ENCODE measurements at regions not wholly inside any gene's neighbourhood (a gene's known extent, or its start where the extent isn't known, plus 50 kb on each side); places are given as distances from the start of the nearest gene placed in this dataset.

DNA sequence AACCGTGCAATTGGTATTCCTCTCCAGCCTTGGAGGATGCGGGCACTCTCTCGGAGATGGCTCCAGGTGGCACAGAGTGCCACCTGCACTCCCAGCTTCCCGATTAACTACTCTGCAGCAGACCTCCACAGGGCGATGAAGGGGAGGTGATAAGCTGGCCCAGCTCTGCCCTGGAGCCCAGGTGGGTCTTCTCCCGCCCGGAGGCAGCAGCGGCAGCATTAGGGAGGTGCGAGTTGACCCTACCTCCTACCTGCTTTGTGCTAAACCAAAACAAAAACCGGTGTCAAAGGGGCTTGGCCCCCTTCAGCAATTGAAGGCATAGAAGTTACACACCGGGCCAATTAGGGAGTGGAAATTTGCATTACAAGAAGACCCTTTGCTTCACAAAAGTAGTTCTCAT lies 137.4 kb upstream of the MAMLD1 start:
- Histone ChIP-seq H2AFZ (ENCODE audit: low read length) (no peak overlapping the region), H3K4ac (ENCODE audit: low read depth, low read length) (no peak overlapping the region), H4K8ac (replicated peaks; ENCODE audit: insufficient read length, low read depth, low read length) (no peak overlapping the region), H3K4me1 (ENCODE audit: insufficient read depth, low read length) (no peaks in the 10 kb centered on the region), H4K91ac (ENCODE audit: insufficient read length, low read depth, low read length) (no peak overlapping the region), H3K79me2 (ENCODE audit: insufficient read depth, low read length) (no peaks in the 10 kb centered on the region), H3K14ac (ENCODE audit: insufficient read depth, low read length) (no peak overlapping the region), H2AK5ac (ENCODE audit: insufficient read length, low read length) (no peak overlapping the region), H3K23me2 (ENCODE audit: insufficient read length, low read depth, low read length, poor library complexity, severe bottlenecking) (no peaks in the 10 kb centered on the region), H3K27ac (ENCODE audit: insufficient read length, low read depth, low read length) (no peak overlapping the region), H3K79me1 (ENCODE audit: insufficient read depth, low read depth, low read length, poor library complexity, severe bottlenecking) (no peaks in the 10 kb centered on the region), H2BK20ac (ENCODE audit: low read depth, low read length, poor library complexity, severe bottlenecking) (no peak overlapping the region), H2BK12ac (ENCODE audit: insufficient read length, low read depth, low read length) (no peak overlapping the region), H2BK5ac (ENCODE audit: insufficient read length, low read length) (no peak overlapping the region), H3K27me3 (ENCODE audit: insufficient read depth, low read length) (peaks cover 9% of the 10 kb centered on the region; the same call in 1 of the 2 replicates), H3K56ac (ENCODE audit: insufficient read length, low read depth, low read length) (no peak overlapping the region), H3T11ph (ENCODE audit: low read length) (no peak overlapping the region), H4K20me1 (ENCODE audit: control insufficient read depth, insufficient read depth, insufficient read length) (no peaks in the 10 kb centered on the region), H3K18ac (ENCODE audit: insufficient read length, low read depth, low read length) (no peak overlapping the region), H2BK15ac (ENCODE audit: low read depth, low read length) (no peak overlapping the region), H2BK120ac (ENCODE audit: low read depth, low read length, poor library complexity, severe bottlenecking) (no peak overlapping the region), H3K23ac (ENCODE audit: insufficient read length, low read depth, low read length) (no peak overlapping the region), H3K9me3 (ENCODE audit: control insufficient read depth, low read depth, low read length) (no peaks in the 10 kb centered on the region), H3K4me2 (ENCODE audit: insufficient read depth, insufficient read length, low read length) (peak overlapping the region; percentile 11), H3K9ac (ENCODE audit: extremely low read depth, insufficient read length, low read length) (no peak overlapping the region), H4K5ac (ENCODE audit: insufficient read length, low read depth, low read length) (no peak overlapping the region)
- Mint-ChIP-seq H3K27me3 (ENCODE audit: low read depth) (peaks cover 79% of the 10 kb centered on the region), H3K9me3 (peaks cover 75 to 83% of the 10 kb centered on the region in 2 experiments), H3K27ac (no peak overlapping the region; a peak in 1 of 7 replicates), H3K36me3 (ENCODE audit: insufficient read depth in 1 of 3, low read depth in 3 of 3) (peaks cover 0 to 4% (median 3%) of the 10 kb centered on the region in 3 experiments; a peak in 5 of 7 replicates), H3K4me3 (0 out of 5 replicates have a peak overlapping the region, but pooled peaks of 1 of the 2 experiments have one; percentile 8), H3K4me1 (peaks cover 31 to 43% of the 10 kb centered on the region in 2 experiments)
- WGBS (ENCODE audit: extremely low coverage, insufficient read length, low lambda C conversion rate): no CpG with 5 or more reads among the region's 11 CpGs
- peak; percentile 43 for DNase-seq
- TF ChIP-seq, protein P1, sequence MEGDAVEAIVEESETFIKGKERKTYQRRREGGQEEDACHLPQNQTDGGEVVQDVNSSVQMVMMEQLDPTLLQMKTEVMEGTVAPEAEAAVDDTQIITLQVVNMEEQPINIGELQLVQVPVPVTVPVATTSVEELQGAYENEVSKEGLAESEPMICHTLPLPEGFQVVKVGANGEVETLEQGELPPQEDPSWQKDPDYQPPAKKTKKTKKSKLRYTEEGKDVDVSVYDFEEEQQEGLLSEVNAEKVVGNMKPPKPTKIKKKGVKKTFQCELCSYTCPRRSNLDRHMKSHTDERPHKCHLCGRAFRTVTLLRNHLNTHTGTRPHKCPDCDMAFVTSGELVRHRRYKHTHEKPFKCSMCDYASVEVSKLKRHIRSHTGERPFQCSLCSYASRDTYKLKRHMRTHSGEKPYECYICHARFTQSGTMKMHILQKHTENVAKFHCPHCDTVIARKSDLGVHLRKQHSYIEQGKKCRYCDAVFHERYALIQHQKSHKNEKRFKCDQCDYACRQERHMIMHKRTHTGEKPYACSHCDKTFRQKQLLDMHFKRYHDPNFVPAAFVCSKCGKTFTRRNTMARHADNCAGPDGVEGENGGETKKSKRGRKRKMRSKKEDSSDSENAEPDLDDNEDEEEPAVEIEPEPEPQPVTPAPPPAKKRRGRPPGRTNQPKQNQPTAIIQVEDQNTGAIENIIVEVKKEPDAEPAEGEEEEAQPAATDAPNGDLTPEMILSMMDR (conservative IDR thresholded peaks at IDR 0.05): no peak
